HepG2 (cell line): ENCODE measurements at regions not wholly inside any gene's neighbourhood (a gene's known extent, or its start where the extent isn't known, plus 50 kb on each side); places are given as distances from the start of the nearest gene placed in this dataset.

Source experiments
- ATF1 ChIP-seq: IDR thresholded peaks from 2 replicates; pipeline ENCODE4 v1.6.1; 2016; ENCODE audit warnings: mild to moderate bottlenecking, control low read depth
- BCL6 ChIP-seq: IDR thresholded peaks from 2 replicates; pipeline ENCODE4 v1.6.1; 2016; ENCODE audit warnings: missing genetic modification reagents, missing compliant biosample characterization
- BHLHE40 ChIP-seq: IDR thresholded peaks from 2 replicates; pipeline ENCODE4 v1.6.1; 2011; ENCODE audit warnings: low read length, improper control_type of control experiment
- CEBPG ChIP-seq: IDR thresholded peaks from 2 replicates; pipeline ENCODE4 v1.6.1; 2016
- DNMT3B ChIP-seq: conservative IDR thresholded peaks from 2 replicates; pipeline ENCODE4 v1.6.1; 2016; ENCODE audit warnings: missing biosample characterization, control low read depth
- DPF2 ChIP-seq: sonication (generic); formaldehyde crosslinking; IDR thresholded peaks from 2 replicates; pipeline ENCODE4 v1.4.0; 2020; ENCODE audit warnings: mild to moderate bottlenecking, low read depth, missing genetic modification reagents, borderline replicate concordance
- FOXJ3 ChIP-seq: sonication (generic); formaldehyde crosslinking; IDR thresholded peaks from 2 replicates; pipeline ENCODE4 v1.4.0; 2020; ENCODE audit warnings: missing genetic modification reagents, mild to moderate bottlenecking, borderline replicate concordance
- GATA4 ChIP-seq: sonication (generic); IDR thresholded peaks from 2 replicates; pipeline ENCODE4 v1.6.1; 2016; ENCODE audit warnings: antibody characterized with exemption, low read depth, borderline replicate concordance
- GFI1 ChIP-seq: sonication (generic); formaldehyde crosslinking; IDR thresholded peaks from 2 replicates; pipeline ENCODE4 v1.5.0; 2020; ENCODE audit warnings: missing genetic modification reagents, mild to moderate bottlenecking, borderline replicate concordance
- IRF2 ChIP-seq: IDR thresholded peaks from 2 replicates; pipeline ENCODE4 v1.6.1; 2018; ENCODE audit warnings: missing genetic modification reagents, missing compliant biosample characterization
- NPAS2 ChIP-seq: sonication (generic); formaldehyde crosslinking; IDR thresholded peaks from 2 replicates; pipeline ENCODE4 v1.8.0; 2022; ENCODE audit warnings: mild to moderate bottlenecking, missing genetic modification reagents, borderline replicate concordance
- REPIN1 ChIP-seq: sonication (generic); formaldehyde crosslinking; IDR thresholded peaks from 2 replicates; pipeline ENCODE4 v1.8.0; 2022; ENCODE audit warnings: missing genetic modification reagents, low read depth, mild to moderate bottlenecking, borderline replicate concordance
- RERE ChIP-seq: IDR thresholded peaks from 2 replicates; pipeline ENCODE4 v1.6.1; 2016; ENCODE audit warnings: low read depth, missing genetic modification reagents, missing compliant biosample characterization
- SNAPC5 ChIP-seq: sonication (generic); formaldehyde crosslinking; IDR thresholded peaks from 2 replicates; pipeline ENCODE4 v1.8.1; 2023; ENCODE audit warnings: mild to moderate bottlenecking, missing genetic modification reagents, borderline replicate concordance
- SOX13 ChIP-seq, 3 experiments: fragments of 450-650 bp in 1 of 3; sonication (generic) in 1 of 3; formaldehyde crosslinking in 1 of 3; IDR thresholded peaks in 2 of 3; conservative IDR thresholded peaks in 1 of 3; 2 replicates each; pipeline versions ENCODE4 v1.5.0 to v1.6.1; 2016 to 2020; ENCODE audit warnings: antibody characterized with exemption in 1 of 3, mild to moderate bottlenecking in 1 of 3, missing compliant biosample characterization in 1 of 3, missing genetic modification reagents in 1 of 3, moderate library complexity in 1 of 3
- SP4 ChIP-seq: sonication (generic); formaldehyde crosslinking; IDR thresholded peaks from 2 replicates; pipeline ENCODE4 v1.8.1; 2023; ENCODE audit warnings: mild to moderate bottlenecking, missing genetic modification reagents
- ZBTB20 ChIP-seq: sonication (generic); formaldehyde crosslinking; IDR thresholded peaks from 2 replicates; pipeline ENCODE4 v1.8.1; 2023; ENCODE audit warnings: missing genetic modification reagents, low read depth, mild to moderate bottlenecking, borderline replicate concordance
- ZBTB25 ChIP-seq: IDR thresholded peaks from 2 replicates; pipeline ENCODE4 v1.6.1; 2018; ENCODE audit warnings: missing genetic modification reagents
- ZC3H4 ChIP-seq: sonication (generic); formaldehyde crosslinking; IDR thresholded peaks from 2 replicates; pipeline ENCODE4 v1.4.0; 2020; ENCODE audit warnings: missing genetic modification reagents, borderline replicate concordance
- ZNF558 ChIP-seq: sonication (generic); formaldehyde crosslinking; IDR thresholded peaks from 2 replicates; pipeline ENCODE4 v1.9.0; 2022; ENCODE audit warnings: mild to moderate bottlenecking, missing genetic modification reagents, borderline replicate concordance
- ZNF564 ChIP-seq: sonication (generic); formaldehyde crosslinking; IDR thresholded peaks from 2 replicates; pipeline ENCODE4 v1.8.1; 2023; ENCODE audit warnings: mild to moderate bottlenecking, missing genetic modification reagents
- ZNF878 ChIP-seq: sonication (generic); formaldehyde crosslinking; IDR thresholded peaks from 2 replicates; pipeline ENCODE4 v1.8.1; 2023; ENCODE audit warnings: mild to moderate bottlenecking, missing genetic modification reagents, moderate library complexity
- ZSCAN21 ChIP-seq: sonication (generic); formaldehyde crosslinking; IDR thresholded peaks from 2 replicates; pipeline ENCODE4 v1.8.0; 2022; ENCODE audit warnings: mild to moderate bottlenecking, missing genetic modification reagents, moderate library complexity, borderline replicate concordance

- TF ChIP-seq SP4 (no peak), RERE (CRISPR knock-in tag) (peak; percentile 77), REPIN1 (CRISPR knock-in tag) (peak; percentile 59; the same call in 1 of the 2 replicates), GATA4 (peak; percentile 63; the same call in 1 of the 2 replicates), BCL6 (CRISPR knock-in tag) (peak; percentile 52; the same call in 1 of the 2 replicates), ZNF564 (CRISPR knock-in tag) (no peak), ZNF558 (CRISPR knock-in tag) (no peak), ZNF878 (CRISPR knock-in tag) (peak; percentile 50; the same call in 1 of the 2 replicates), GFI1 (CRISPR knock-in tag) (peak; percentile 49; the same call in 1 of the 2 replicates), ZBTB25 (peak; percentile 51; the same call in 1 of the 2 replicates), BHLHE40 (peak; percentile 20; the same call in 1 of the 2 replicates), ZBTB20 (CRISPR knock-in tag) (0 out of 2 replicates have a peak, but pooled peaks have one; percentile 29), DNMT3B (CRISPR knock-in tag) (no peak), ATF1 (CRISPR knock-in tag) (peak; percentile 53; the same call in 1 of the 2 replicates), SNAPC5 (CRISPR knock-in tag) (0 out of 2 replicates have a peak, but pooled peaks have one; percentile 50), ZC3H4 (no peak), IRF2 (CRISPR knock-in tag) (peak; percentile 22; the same call in 1 of the 2 replicates), NPAS2 (no peak), CEBPG (CRISPR knock-in tag) (peak; percentile 81), SOX13 (IDR thresholded peaks at IDR 0.05) (peak; percentile 47; the same call in 1 of the 2 replicates), SOX13 (CRISPR knock-in tag; conservative IDR thresholded peaks at IDR 0.05 in 1 of 2, IDR thresholded peaks at IDR 0.05 in 1 of 2) (peak in 1 of 2 experiments; percentile 76; a peak in 2 of 4 replicates), DPF2 (CRISPR knock-in tag) (peak; percentile 54; the same call in 1 of the 2 replicates), FOXJ3 (peak; percentile 81; the same call in 1 of the 2 replicates), ZSCAN21 (CRISPR knock-in tag) (peak; percentile 28; the same call in 1 of the 2 replicates)
Measured at GRCh38 chr18:69349912-69350597, 50.6 kb upstream of the DOK6 start (continued).
